Bronchial epithelial cell (primary cell): ENCODE measurements at regions not wholly inside any gene's neighbourhood (a gene's known extent, or its start where the extent isn't known, plus 50 kb on each side); places are given as distances from the start of the nearest gene placed in this dataset.

ENCODE experiments used
- DNase-seq: peaks from one replicate; pipeline ENCODE4 v3.0.0-alpha.2; 2010; ENCODE audit warnings: low read depth
- FAIRE-seq: peaks from 2 replicates; lab custom pipeline; 2011; peaks lifted over from hg19 to GRCh38; lab: Jason Lieb, UNC
- H3K27me3 ChIP-seq: 2 replicates; pipeline ENCODE4 v1.5.1; 2011; ENCODE audit warnings: low read length; ENCODE audit not compliant: control insufficient read depth, insufficient read depth
- H3K36me3 ChIP-seq: 2 replicates; pipeline ENCODE4 v1.5.1; 2011; ENCODE audit warnings: low read length; ENCODE audit not compliant: control insufficient read depth, insufficient read depth
- H3K4me3 ChIP-seq: 2 replicates; pipeline ENCODE4 v1.5.1; 2011; ENCODE audit warnings: mild to moderate bottlenecking, low read depth, low read length, control low read depth
- TF ChIP-seq, protein P1 (sequence below): IDR thresholded peaks from 2 replicates; pipeline ENCODE4 v1.5.1; 2011; ENCODE audit warnings: mild to moderate bottlenecking, moderate library complexity, low read length, control low read depth, inconsistent platforms; ENCODE audit not compliant: insufficient read depth, severe bottlenecking

DNA sequence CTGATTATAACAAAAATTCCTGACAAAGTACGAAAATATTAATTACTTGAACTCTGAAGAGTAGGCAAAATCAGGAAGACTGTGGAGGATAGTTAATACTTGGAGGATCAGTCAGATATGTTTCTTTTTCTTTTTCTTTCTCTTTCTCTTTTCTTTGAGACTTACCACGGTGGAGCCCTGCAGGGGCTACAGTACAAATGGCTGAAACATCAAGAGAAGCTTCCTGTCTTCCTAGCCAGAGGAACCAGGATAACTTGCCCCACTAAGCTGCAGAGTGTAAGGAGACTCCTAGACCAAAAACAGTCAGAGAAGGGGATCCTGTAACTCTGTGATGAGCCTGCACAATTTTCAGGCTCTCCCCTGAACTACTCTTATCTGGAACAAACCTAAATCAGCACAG is 324.6 kb upstream of the TYRP1 start:
- FAIRE-seq (no peak), DNase-seq (no peak)
- TF ChIP-seq, protein P1, sequence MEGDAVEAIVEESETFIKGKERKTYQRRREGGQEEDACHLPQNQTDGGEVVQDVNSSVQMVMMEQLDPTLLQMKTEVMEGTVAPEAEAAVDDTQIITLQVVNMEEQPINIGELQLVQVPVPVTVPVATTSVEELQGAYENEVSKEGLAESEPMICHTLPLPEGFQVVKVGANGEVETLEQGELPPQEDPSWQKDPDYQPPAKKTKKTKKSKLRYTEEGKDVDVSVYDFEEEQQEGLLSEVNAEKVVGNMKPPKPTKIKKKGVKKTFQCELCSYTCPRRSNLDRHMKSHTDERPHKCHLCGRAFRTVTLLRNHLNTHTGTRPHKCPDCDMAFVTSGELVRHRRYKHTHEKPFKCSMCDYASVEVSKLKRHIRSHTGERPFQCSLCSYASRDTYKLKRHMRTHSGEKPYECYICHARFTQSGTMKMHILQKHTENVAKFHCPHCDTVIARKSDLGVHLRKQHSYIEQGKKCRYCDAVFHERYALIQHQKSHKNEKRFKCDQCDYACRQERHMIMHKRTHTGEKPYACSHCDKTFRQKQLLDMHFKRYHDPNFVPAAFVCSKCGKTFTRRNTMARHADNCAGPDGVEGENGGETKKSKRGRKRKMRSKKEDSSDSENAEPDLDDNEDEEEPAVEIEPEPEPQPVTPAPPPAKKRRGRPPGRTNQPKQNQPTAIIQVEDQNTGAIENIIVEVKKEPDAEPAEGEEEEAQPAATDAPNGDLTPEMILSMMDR = no peak
- Histone ChIP-seq H3K4me3 (no peak overlapping the region), H3K27me3 (no peaks in the 10 kb centered on the region), H3K36me3 (no peaks in the 10 kb centered on the region)

DNA sequence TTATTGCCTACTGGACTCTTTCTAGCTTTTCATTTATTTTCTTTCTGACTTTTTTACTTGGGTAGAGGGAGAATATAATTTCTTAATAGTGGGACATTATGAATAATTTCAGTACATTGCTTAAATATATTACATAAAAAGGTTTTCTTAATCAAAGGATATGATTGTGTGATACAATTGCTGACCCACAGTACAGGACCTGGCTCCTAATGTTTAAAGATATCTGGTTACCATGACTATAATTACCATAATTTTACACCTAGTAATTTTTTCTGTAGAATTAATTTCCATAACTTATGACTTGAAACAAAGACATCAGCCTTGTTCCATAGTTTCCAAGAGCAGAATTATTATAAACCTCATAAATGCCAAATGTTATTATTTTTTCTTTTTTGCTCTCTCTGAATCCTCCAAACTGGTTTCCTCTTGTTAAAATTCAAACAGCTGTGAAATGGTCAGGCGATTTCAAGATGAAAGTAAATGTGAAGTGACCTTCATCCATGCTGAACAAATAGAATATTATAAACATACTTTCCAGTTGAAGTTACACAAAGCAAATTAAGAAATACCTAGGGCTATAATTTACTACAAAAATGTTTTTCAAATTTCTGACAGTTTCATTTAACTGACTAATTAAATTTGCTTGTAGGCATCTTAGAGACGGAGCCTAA is 301.2 kb upstream of the TYRP1 start:
- Histone ChIP-seq H3K27me3 (no peaks in the 10 kb centered on the region), H3K4me3 (no peak overlapping the region), H3K36me3 (no peaks in the 10 kb centered on the region)
- TF ChIP-seq, protein P1 = no peak
- FAIRE-seq (no peak), DNase-seq (no peak)

DNA sequence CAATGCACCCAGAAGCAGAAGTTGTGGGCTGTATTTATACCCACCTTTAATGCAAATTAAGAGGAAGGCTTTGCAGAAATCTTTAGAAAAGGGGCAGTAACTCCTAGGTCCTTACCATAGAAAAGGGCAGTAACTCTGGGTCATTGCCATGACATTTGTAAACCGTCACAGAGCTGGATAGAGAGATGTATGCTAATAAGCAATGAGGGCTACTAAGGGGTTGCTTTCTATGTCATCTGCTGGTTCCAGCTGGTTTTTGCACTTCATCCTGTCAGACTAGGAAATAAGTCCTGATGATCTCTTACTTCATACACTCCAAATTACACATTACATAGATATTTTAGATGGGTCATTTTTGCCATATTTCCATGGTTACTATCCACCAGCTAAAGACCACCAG is 299.1 kb upstream of the TYRP1 start:
- Histone ChIP-seq H3K4me3 (no peak overlapping the region), H3K36me3 (no peaks in the 10 kb centered on the region), H3K27me3 (no peaks in the 10 kb centered on the region)
- no peak for FAIRE-seq
- no peak for DNase-seq
- TF ChIP-seq, protein P1 = no peak

DNA sequence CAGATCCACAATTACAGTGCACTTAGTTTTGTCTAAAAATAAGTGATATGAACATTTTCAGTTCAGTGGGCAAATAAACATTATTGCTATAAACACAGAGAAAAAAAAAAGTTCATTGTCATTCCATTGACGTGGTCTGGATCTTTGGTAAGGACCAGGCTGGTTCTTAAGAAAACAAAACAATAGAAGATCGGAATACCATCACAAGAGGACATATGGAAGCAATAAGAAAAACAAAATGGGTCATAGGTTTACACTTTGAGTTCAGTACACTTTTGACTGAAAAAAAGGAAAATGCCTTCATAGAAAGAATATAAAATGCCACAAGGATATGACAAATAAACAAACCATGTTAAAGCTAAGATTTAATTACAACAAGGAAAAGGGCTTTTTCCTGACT is 289.5 kb upstream of the TYRP1 start:
- H3K36me3 ChIP-seq = no peaks in the 10 kb centered on the region
- TF ChIP-seq, protein P1 = no peak
- FAIRE-seq (no peak), DNase-seq (no peak)
- H3K27me3 ChIP-seq = no peaks in the 10 kb centered on the region
- H3K4me3 ChIP-seq = no peak overlapping the region

DNA sequence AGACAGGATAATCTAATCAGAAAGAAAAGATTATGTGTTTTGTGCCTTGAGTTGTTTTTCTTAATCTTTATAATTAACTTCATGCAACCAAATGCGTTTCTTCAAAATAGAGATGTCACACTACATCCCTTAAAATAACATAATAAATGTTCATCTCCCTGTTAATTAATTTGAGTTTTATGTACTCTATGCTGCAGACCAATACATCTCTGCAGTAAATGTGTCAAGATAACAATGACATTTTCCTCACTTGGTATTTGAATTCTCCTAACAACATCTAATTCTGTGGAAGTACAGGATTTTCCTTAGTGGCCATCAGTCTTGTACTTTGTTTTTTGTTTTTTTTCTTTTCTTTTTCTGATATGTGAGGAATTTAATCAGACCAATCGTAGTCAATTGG is 279.2 kb upstream of the TYRP1 start:
- Histone ChIP-seq H3K36me3 (no peaks in the 10 kb centered on the region), H3K4me3 (no peak overlapping the region), H3K27me3 (no peaks in the 10 kb centered on the region)
- TF ChIP-seq, protein P1 = no peak
- DNase-seq (no peak), FAIRE-seq (no peak)

DNA sequence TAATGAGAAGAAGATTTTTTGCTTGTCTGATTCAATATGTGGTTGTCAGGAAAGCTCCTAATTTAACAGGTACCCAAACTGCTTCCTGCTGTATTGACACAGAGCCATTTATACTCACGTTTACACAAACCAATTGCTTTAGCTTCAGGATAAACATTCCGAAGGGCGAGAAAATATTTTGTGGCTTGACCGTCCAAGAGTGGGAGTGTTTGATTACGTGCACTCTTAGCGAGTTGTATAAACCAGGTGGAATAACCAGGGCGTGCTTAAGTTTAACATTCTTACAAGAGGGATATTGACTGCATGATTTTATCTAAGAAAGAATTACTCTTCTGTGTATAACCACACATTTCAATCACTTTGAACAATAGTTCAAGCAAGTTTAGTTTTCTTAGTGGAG is 278.7 kb upstream of the TYRP1 start:
- TF ChIP-seq, protein P1 = no peak
- Histone ChIP-seq H3K4me3 (no peak overlapping the region), H3K27me3 (no peaks in the 10 kb centered on the region), H3K36me3 (no peaks in the 10 kb centered on the region)
- DNase-seq = peak; percentile 3
- no peak for FAIRE-seq
